ENCODE measurements at regions not wholly inside any gene's neighbourhood (a gene's known extent, or its start where the extent isn't known, plus 50 kb on each side); places are given as distances from the start of the nearest gene placed in this dataset.
"Not testable (repeated sequence)": the region's sequence is repeated elsewhere in the genome, so short reads cannot be mapped to it uniquely, and the experiment has no call there.

GRCh38 chr3:95237783-95238182 lies 1174.9 kb downstream of the NSUN3 start:
- no peak overlapping the region for H3K9ac ChIP-seq (ENCODE audit: low read length)
- H3K4me3 ChIP-seq (ENCODE audit: insufficient read depth, low read length, poor library complexity, severe bottlenecking), result no peak overlapping the region
- no peak overlapping the region for H3K27ac ChIP-seq (ENCODE audit: low read depth, low read length)
- H3K9me2 ChIP-seq (replicated peaks; ENCODE audit: insufficient read depth, low read length), result no peaks in the 10 kb centered on the region
- no peaks in the 10 kb centered on the region for H3F3A ChIP-seq (ENCODE audit: insufficient read depth)
- H3K27me3 ChIP-seq (ENCODE audit: low read length), result no peaks in the 10 kb centered on the region
- TF ChIP-seq EZH2phosphoT487 (conservative IDR thresholded peaks at IDR 0.05; ENCODE audit: low read length) (no peak), CTCF (IDR thresholded peaks at IDR 0.05; ENCODE audit: insufficient read depth, low read length, poor library complexity, severe bottlenecking) (no peak)
- H3K36me3 ChIP-seq (ENCODE audit: low read length), result no peaks in the 10 kb centered on the region
- H4K20me1 ChIP-seq (ENCODE audit: low read depth, low read length), result no peaks in the 10 kb centered on the region
- no peaks in the 10 kb centered on the region; the same call in 1 of the 2 replicates for H3K9me3 ChIP-seq (ENCODE audit: insufficient read depth, low read length)
- H3K79me2 ChIP-seq (ENCODE audit: insufficient read depth, low read length), result no peaks in the 10 kb centered on the region
- no peak overlapping the region for H2AFZ ChIP-seq (ENCODE audit: low read depth, low read length, severe bottlenecking)
- no peak overlapping the region for H3K4me2 ChIP-seq (ENCODE audit: low read depth, low read length, poor library complexity, severe bottlenecking)

DNA sequence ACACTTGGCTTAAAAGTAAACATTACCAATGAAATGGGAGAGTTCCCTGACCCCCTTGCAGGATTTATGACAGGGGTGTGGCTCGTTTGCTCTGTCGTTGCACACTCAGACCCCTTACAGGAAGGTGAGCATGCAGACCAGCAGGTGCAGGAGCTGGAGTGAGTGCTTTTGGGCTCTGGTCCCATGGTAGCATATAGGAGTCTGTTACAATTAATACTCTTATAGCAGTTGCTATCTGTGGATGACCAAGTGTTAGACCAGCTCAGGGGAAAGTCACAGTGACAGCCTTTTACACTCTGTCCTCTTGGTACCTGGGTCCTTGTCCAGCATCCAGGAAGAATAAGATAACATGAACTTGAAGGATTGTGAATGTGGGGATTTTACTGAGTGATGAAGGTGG lies 1177.5 kb downstream of the NSUN3 start:
- no peaks in the 10 kb centered on the region for H4K20me1 ChIP-seq (ENCODE audit: low read depth, low read length)
- no peaks in the 10 kb centered on the region for H3K79me2 ChIP-seq (ENCODE audit: insufficient read depth, low read length)
- no peak overlapping the region for H3K4me3 ChIP-seq (ENCODE audit: insufficient read depth, low read length, poor library complexity, severe bottlenecking)
- no peaks in the 10 kb centered on the region for H3K27me3 ChIP-seq (ENCODE audit: low read length)
- H3K9me2 ChIP-seq (replicated peaks; ENCODE audit: insufficient read depth, low read length), result no peaks in the 10 kb centered on the region
- H3F3A ChIP-seq (ENCODE audit: insufficient read depth), result no peaks in the 10 kb centered on the region
- H3K36me3 ChIP-seq (ENCODE audit: low read length), result no peaks in the 10 kb centered on the region
- TF ChIP-seq CTCF (IDR thresholded peaks at IDR 0.05; ENCODE audit: insufficient read depth, low read length, poor library complexity, severe bottlenecking) (no peak), EZH2phosphoT487 (conservative IDR thresholded peaks at IDR 0.05; ENCODE audit: low read length) (no peak)
- no peak overlapping the region for H3K4me2 ChIP-seq (ENCODE audit: low read depth, low read length, poor library complexity, severe bottlenecking)
- H3K9ac ChIP-seq (ENCODE audit: low read length), result no peak overlapping the region
- H3K9me3 ChIP-seq (ENCODE audit: insufficient read depth, low read length), result no peaks in the 10 kb centered on the region
- H2AFZ ChIP-seq (ENCODE audit: low read depth, low read length, severe bottlenecking), result no peak overlapping the region
- H3K27ac ChIP-seq (ENCODE audit: low read depth, low read length), result no peak overlapping the region

- not testable (repeated sequence) for H3K27ac ChIP-seq (ENCODE audit: low read depth, low read length); H3F3A ChIP-seq (ENCODE audit: insufficient read depth); H3K9me2 ChIP-seq (replicated peaks; ENCODE audit: insufficient read depth, low read length); H3K9ac ChIP-seq (ENCODE audit: low read length); H3K79me2 ChIP-seq (ENCODE audit: insufficient read depth, low read length); H3K4me3 ChIP-seq (ENCODE audit: insufficient read depth, low read length, poor library complexity, severe bottlenecking); H3K9me3 ChIP-seq (ENCODE audit: insufficient read depth, low read length); H3K27me3 ChIP-seq (ENCODE audit: low read length); H4K20me1 ChIP-seq (ENCODE audit: low read depth, low read length); H3K4me2 ChIP-seq (ENCODE audit: low read depth, low read length, poor library complexity, severe bottlenecking); H2AFZ ChIP-seq (ENCODE audit: low read depth, low read length, severe bottlenecking); H3K36me3 ChIP-seq (ENCODE audit: low read length)
Observed at GRCh38 chr3:95241256-95241655, 1178.4 kb downstream of the NSUN3 start.

GRCh38 chr3:95246413-95246812 lies 1183.6 kb downstream of the NSUN3 start:
- Histone ChIP-seq H3K27me3 (ENCODE audit: low read length) (no peaks in the 10 kb centered on the region), H3K9me3 (ENCODE audit: insufficient read depth, low read length) (no peaks in the 10 kb centered on the region), H3K79me2 (ENCODE audit: insufficient read depth, low read length) (no peaks in the 10 kb centered on the region), H3K9me2 (replicated peaks; ENCODE audit: insufficient read depth, low read length) (no peaks in the 10 kb centered on the region), H2AFZ (ENCODE audit: low read depth, low read length, severe bottlenecking) (no peak overlapping the region), H3K4me3 (ENCODE audit: insufficient read depth, low read length, poor library complexity, severe bottlenecking) (no peak overlapping the region), H3K27ac (ENCODE audit: low read depth, low read length) (no peak overlapping the region), H3K36me3 (ENCODE audit: low read length) (no peaks in the 10 kb centered on the region), H4K20me1 (ENCODE audit: low read depth, low read length) (no peaks in the 10 kb centered on the region), H3K9ac (ENCODE audit: low read length) (no peak overlapping the region), H3F3A (ENCODE audit: insufficient read depth) (no peaks in the 10 kb centered on the region), H3K4me2 (ENCODE audit: low read depth, low read length, poor library complexity, severe bottlenecking) (no peak overlapping the region)
- no peak for TF ChIP-seq EZH2phosphoT487 (conservative IDR thresholded peaks at IDR 0.05; ENCODE audit: low read length)
- no peak for TF ChIP-seq CTCF (IDR thresholded peaks at IDR 0.05; ENCODE audit: insufficient read depth, low read length, poor library complexity, severe bottlenecking)
